ENCODE measurements at regions not wholly inside any gene's neighbourhood (a gene's known extent, or its start where the extent isn't known, plus 50 kb on each side); places are given as distances from the start of the nearest gene placed in this dataset.

GRCh38 chr17:72485596-72485995 lies 364.8 kb downstream of the SOX9 start:
- ChIA-PET CTCF (no interaction called here), POLR2A (no interaction called here)
- ATAC-seq (no peak), DNase-seq (no peak)
- H3K36me3 Mint-ChIP-seq (ENCODE audit: low read depth), result no peaks in the 10 kb centered on the region
- no peak overlapping the region for H3K4me3 Mint-ChIP-seq
- no peak overlapping the region for H3K27ac Mint-ChIP-seq
- H3K27me3 Mint-ChIP-seq, result peaks cover 4% of the 10 kb centered on the region
- H3K4me1 Mint-ChIP-seq, result no peaks in the 10 kb centered on the region
- peaks cover 2% of the 10 kb centered on the region for H3K9me3 Mint-ChIP-seq (ENCODE audit: low read depth)
- intact Hi-C loops (cut with DNase I, micrococcal nuclease), result no loop called here

- Mint-ChIP-seq H3K9me3 (ENCODE audit: low read depth) (peaks cover 3% of the 10 kb centered on the region), H3K36me3 (ENCODE audit: low read depth) (no peaks in the 10 kb centered on the region), H3K27ac (no peak overlapping the region), H3K4me1 (no peaks in the 10 kb centered on the region), H3K4me3 (no peak overlapping the region), H3K27me3 (peaks cover 4% of the 10 kb centered on the region)
- POLR2A ChIA-PET, result no interaction called here
- DNase-seq (no peak), ATAC-seq (no peak)
- CTCF ChIA-PET, result interaction anchor here (0.6 kb wide), 1 partner anchor 11 kb away, joined by 3 read pairs; no protein-coding TSS in a partner anchor
- intact Hi-C loops (cut with DNase I, micrococcal nuclease), result no loop called here
Observed at GRCh38 chr17:72486806-72487205, 366.0 kb downstream of the SOX9 start.

GRCh38 chr17:72487731-72488494 lies 367.1 kb downstream of the SOX9 start:
- intact Hi-C loops (cut with DNase I, micrococcal nuclease), result no loop called here
- ATAC-seq, result no peak
- peaks cover 3% of the 10 kb centered on the region for H3K9me3 Mint-ChIP-seq (ENCODE audit: low read depth)
- DNase-seq, result no peak
- no peaks in the 10 kb centered on the region for H3K4me1 Mint-ChIP-seq
- peaks cover 4% of the 10 kb centered on the region for H3K27me3 Mint-ChIP-seq
- H3K4me3 Mint-ChIP-seq, result no peak overlapping the region
- POLR2A ChIA-PET, result no interaction called here
- H3K36me3 Mint-ChIP-seq (ENCODE audit: low read depth), result no peaks in the 10 kb centered on the region
- CTCF ChIA-PET, result no interaction called here
- H3K27ac Mint-ChIP-seq, result no peak overlapping the region

- H3K4me1 Mint-ChIP-seq, result no peaks in the 10 kb centered on the region
- H3K36me3 Mint-ChIP-seq (ENCODE audit: low read depth), result no peaks in the 10 kb centered on the region
- POLR2A ChIA-PET, result no interaction called here
- CTCF ChIA-PET, result no interaction called here
- H3K27ac Mint-ChIP-seq, result no peak overlapping the region
- peaks cover 3% of the 10 kb centered on the region for H3K9me3 Mint-ChIP-seq (ENCODE audit: low read depth)
- no peak for ATAC-seq
- H3K4me3 Mint-ChIP-seq, result no peak overlapping the region
- DNase-seq, result no peak
- intact Hi-C loops (cut with DNase I, micrococcal nuclease), result no loop called here
- peaks cover 4% of the 10 kb centered on the region for H3K27me3 Mint-ChIP-seq
Observed at GRCh38 chr17:72488555-72489271, 367.9 kb downstream of the SOX9 start.

GRCh38 chr17:72489272-72489641 lies 368.4 kb downstream of the SOX9 start:
- intact Hi-C loops (cut with DNase I, micrococcal nuclease), result no loop called here
- Mint-ChIP-seq H3K4me3 (no peak overlapping the region), H3K4me1 (no peaks in the 10 kb centered on the region), H3K27me3 (peaks cover 6% of the 10 kb centered on the region), H3K9me3 (ENCODE audit: low read depth) (peaks cover 3% of the 10 kb centered on the region), H3K27ac (no peak overlapping the region), H3K36me3 (ENCODE audit: low read depth) (no peaks in the 10 kb centered on the region)
- ATAC-seq, result no peak
- ChIA-PET POLR2A (no interaction called here), CTCF (no interaction called here)
- no peak for DNase-seq

- ChIA-PET POLR2A (no interaction called here), CTCF (no interaction called here)
- intact Hi-C loops (cut with DNase I, micrococcal nuclease), result no loop called here
- peaks cover 5% of the 10 kb centered on the region for H3K27me3 Mint-ChIP-seq
- H3K9me3 Mint-ChIP-seq (ENCODE audit: low read depth), result peaks cover 3% of the 10 kb centered on the region
- H3K4me3 Mint-ChIP-seq, result no peak overlapping the region
- H3K27ac Mint-ChIP-seq, result no peak overlapping the region
- no peaks in the 10 kb centered on the region for H3K36me3 Mint-ChIP-seq (ENCODE audit: low read depth)
- ATAC-seq (no peak), DNase-seq (no peak)
- H3K4me1 Mint-ChIP-seq, result no peaks in the 10 kb centered on the region
Observed at GRCh38 chr17:72491102-72491501, 370.3 kb downstream of the SOX9 start.

GRCh38 chr17:72492494-72492893 lies 371.7 kb downstream of the SOX9 start:
- Mint-ChIP-seq H3K9me3 (ENCODE audit: low read depth) (peaks cover 3% of the 10 kb centered on the region), H3K27ac (no peak overlapping the region), H3K36me3 (ENCODE audit: low read depth) (no peaks in the 10 kb centered on the region), H3K27me3 (peaks cover 5% of the 10 kb centered on the region), H3K4me1 (no peaks in the 10 kb centered on the region), H3K4me3 (no peak overlapping the region)
- no peak for DNase-seq
- intact Hi-C loops (cut with DNase I, micrococcal nuclease), result no loop called here
- ChIA-PET POLR2A (no interaction called here), CTCF (no interaction called here)
- no peak for ATAC-seq

GRCh38 chr17:72492941-72493340 lies 372.1 kb downstream of the SOX9 start:
- peaks cover 3% of the 10 kb centered on the region for H3K9me3 Mint-ChIP-seq (ENCODE audit: low read depth)
- DNase-seq (no peak), ATAC-seq (no peak)
- POLR2A ChIA-PET, result no interaction called here
- no peaks in the 10 kb centered on the region for H3K4me1 Mint-ChIP-seq
- H3K4me3 Mint-ChIP-seq, result no peak overlapping the region
- CTCF ChIA-PET, result no interaction called here
- peaks cover 5% of the 10 kb centered on the region for H3K27me3 Mint-ChIP-seq
- H3K36me3 Mint-ChIP-seq (ENCODE audit: low read depth), result no peaks in the 10 kb centered on the region
- no peak overlapping the region for H3K27ac Mint-ChIP-seq
- intact Hi-C loops (cut with DNase I, micrococcal nuclease), result no loop called here

- intact Hi-C loops (cut with DNase I, micrococcal nuclease), result no loop called here
- Mint-ChIP-seq H3K36me3 (ENCODE audit: low read depth) (no peaks in the 10 kb centered on the region), H3K9me3 (ENCODE audit: low read depth) (peaks cover 3% of the 10 kb centered on the region), H3K4me1 (no peaks in the 10 kb centered on the region), H3K4me3 (no peak overlapping the region), H3K27me3 (peaks cover 2% of the 10 kb centered on the region), H3K27ac (no peak overlapping the region)
- no peak for DNase-seq
- ATAC-seq, result no peak
- ChIA-PET CTCF (interaction anchor here (1.4 kb wide), 1 partner anchor 62 kb away, joined by 4 read pairs; no protein-coding TSS in a partner anchor), POLR2A (no interaction called here)
Observed at GRCh38 chr17:72494566-72494965, 373.7 kb downstream of the SOX9 start.

- DNase-seq (no peak), ATAC-seq (no peak)
- H3K9me3 Mint-ChIP-seq (ENCODE audit: low read depth), result no peaks in the 10 kb centered on the region
- H3K4me1 Mint-ChIP-seq, result no peaks in the 10 kb centered on the region
- intact Hi-C loops (cut with DNase I, micrococcal nuclease), result no loop called here
- ChIA-PET CTCF (no interaction called here), POLR2A (no interaction called here)
- H3K36me3 Mint-ChIP-seq (ENCODE audit: low read depth), result no peaks in the 10 kb centered on the region
- no peak overlapping the region for H3K4me3 Mint-ChIP-seq
- H3K27me3 Mint-ChIP-seq, result peaks cover 5% of the 10 kb centered on the region
- no peak overlapping the region for H3K27ac Mint-ChIP-seq
Observed at GRCh38 chr17:72496461-72496860, 375.6 kb downstream of the SOX9 start.

GRCh38 chr17:72497915-72498314 lies 377.1 kb downstream of the SOX9 start:
- intact Hi-C loops (cut with DNase I, micrococcal nuclease), result no loop called here
- Mint-ChIP-seq H3K9me3 (ENCODE audit: low read depth) (no peaks in the 10 kb centered on the region), H3K27ac (no peak overlapping the region), H3K27me3 (peaks cover 5% of the 10 kb centered on the region), H3K4me3 (no peak overlapping the region), H3K4me1 (no peaks in the 10 kb centered on the region), H3K36me3 (ENCODE audit: low read depth) (no peaks in the 10 kb centered on the region)
- ATAC-seq (no peak), DNase-seq (no peak)
- ChIA-PET POLR2A (no interaction called here), CTCF (no interaction called here)

All from activated CD4-positive, alpha-beta T cell treated with anti-CD3 and anti-CD28 coated beads for 36 hours (primary cell).